Activated naive CD8-positive, alpha-beta T cell treated with anti-CD3 and anti-CD28 coated beads for 36 hours (primary cell): ENCODE measurements at regions not wholly inside any gene's neighbourhood (a gene's known extent, or its start where the extent isn't known, plus 50 kb on each side); places are given as distances from the start of the nearest gene placed in this dataset.
A peak's percentile ranks its signal among the peaks of the same experiment; 100 is the strongest.

Source experiments
- DNase-seq: peaks from one replicate; pipeline ENCODE4 v3.0.0; 2021
- H3K27ac Mint-ChIP-seq: one replicate; pipeline ENCODE4 v1.8.0; 2022; ENCODE audit warnings: mild to moderate bottlenecking, moderate library complexity, mixed read lengths
- H3K27me3 Mint-ChIP-seq: one replicate; pipeline ENCODE4 v1.8.0; 2022; ENCODE audit warnings: mild to moderate bottlenecking, mixed read lengths
- H3K36me3 Mint-ChIP-seq: one replicate; pipeline ENCODE4 v1.8.0; 2021; ENCODE audit warnings: mild to moderate bottlenecking, mixed read lengths
- H3K4me1 Mint-ChIP-seq: one replicate; pipeline ENCODE4 v1.8.0; 2021; ENCODE audit warnings: mixed read lengths
- H3K4me3 Mint-ChIP-seq: one replicate; pipeline ENCODE4 v1.8.0; 2022; ENCODE audit warnings: mild to moderate bottlenecking, moderate library complexity, mixed read lengths
- H3K9me3 Mint-ChIP-seq: one replicate; pipeline ENCODE4 v1.8.0; 2022; ENCODE audit warnings: mixed read lengths

DNA sequence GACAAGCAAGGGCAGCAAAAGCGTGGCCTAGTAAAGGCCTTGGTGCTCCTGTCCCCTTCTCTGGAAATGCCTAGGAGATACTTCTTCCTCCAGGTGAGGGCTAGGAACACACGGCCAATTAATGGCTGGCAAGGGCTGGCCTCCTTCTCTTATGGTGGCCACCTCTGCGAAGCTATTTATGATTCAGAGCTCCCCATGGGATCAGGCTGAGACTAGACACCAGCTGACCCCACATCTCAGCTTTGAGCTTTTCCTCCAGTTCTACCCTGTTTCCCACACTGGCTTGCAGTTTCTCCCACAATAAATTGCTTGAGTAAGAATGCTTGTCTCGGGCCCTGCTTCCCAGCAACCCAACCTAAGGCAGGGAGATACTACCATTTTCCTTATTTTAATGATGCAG lies 53.7 kb downstream of the CAMK2N1 start:
- Mint-ChIP-seq H3K27me3 (peaks cover 67% of the 10 kb centered on the region), H3K27ac (no peak overlapping the region), H3K4me3 (no peak overlapping the region), H3K36me3 (no peaks in the 10 kb centered on the region), H3K4me1 (peaks cover 1% of the 10 kb centered on the region), H3K9me3 (no peaks in the 10 kb centered on the region)
- no peak for DNase-seq

DNA sequence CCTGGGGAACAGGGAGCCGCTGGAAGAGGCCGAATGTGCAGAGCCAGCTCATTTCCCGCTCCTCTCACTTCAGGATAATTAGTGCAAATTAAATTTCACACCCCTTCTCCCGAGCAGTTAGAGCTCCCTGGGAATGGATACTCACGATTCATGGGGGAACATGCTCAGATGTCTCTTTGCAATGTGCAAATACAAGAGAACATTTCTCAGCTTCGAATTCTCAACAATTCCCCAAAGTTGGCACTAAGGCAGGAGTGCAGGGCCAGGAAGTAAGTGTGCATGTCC lies 54.9 kb downstream of the CAMK2N1 start:
- no peak for DNase-seq
- Mint-ChIP-seq H3K27ac (no peak overlapping the region), H3K36me3 (no peaks in the 10 kb centered on the region), H3K4me3 (no peak overlapping the region), H3K27me3 (peaks cover 73% of the 10 kb centered on the region), H3K9me3 (no peaks in the 10 kb centered on the region), H3K4me1 (peaks cover 10% of the 10 kb centered on the region)

DNA sequence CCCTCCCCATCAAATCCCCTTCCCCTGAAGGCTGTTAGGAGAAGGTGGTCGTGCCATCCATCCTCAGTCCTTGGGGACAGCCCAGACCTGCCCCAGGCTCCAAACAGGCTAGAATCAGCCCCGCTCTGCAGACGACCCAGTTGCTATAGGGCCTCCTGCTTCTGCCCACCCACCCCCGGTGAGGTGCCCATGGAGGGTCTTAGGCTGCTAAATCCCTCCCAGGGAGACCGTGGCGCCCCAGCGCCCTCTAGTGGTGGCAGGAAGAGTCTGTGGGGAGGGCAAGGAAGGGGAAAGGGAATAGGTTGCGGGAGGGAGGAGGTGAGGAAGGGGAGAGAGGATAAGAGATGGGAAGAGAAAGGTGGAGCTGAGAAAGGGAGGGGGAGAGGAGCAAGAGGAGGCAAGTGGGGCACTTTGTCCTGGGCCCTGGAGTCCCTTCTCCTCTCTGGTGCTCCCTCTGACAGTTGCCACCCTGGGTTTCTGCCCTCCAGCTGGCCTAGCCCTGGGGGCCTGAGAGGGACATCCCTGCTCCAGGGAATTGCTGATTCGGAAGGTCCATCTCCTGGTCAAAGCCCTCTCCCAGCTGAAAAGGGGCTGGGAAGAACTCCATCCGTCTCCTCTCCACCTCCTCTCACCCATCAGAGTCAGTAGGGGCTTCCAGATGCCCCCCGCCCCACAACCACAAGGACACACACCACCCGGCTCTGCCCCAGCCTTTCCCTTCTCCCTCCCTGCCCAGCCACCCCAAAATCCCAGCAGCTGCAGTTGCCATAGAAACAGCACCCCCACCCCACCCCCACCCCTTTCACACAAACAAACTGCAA lies 55.4 kb downstream of the CAMK2N1 start:
- Mint-ChIP-seq H3K4me3 (no peak overlapping the region), H3K27ac (no peak overlapping the region), H3K4me1 (peaks cover 10% of the 10 kb centered on the region), H3K27me3 (peaks cover 73% of the 10 kb centered on the region), H3K36me3 (no peaks in the 10 kb centered on the region), H3K9me3 (no peaks in the 10 kb centered on the region)
- peak; percentile 38 for DNase-seq

DNA sequence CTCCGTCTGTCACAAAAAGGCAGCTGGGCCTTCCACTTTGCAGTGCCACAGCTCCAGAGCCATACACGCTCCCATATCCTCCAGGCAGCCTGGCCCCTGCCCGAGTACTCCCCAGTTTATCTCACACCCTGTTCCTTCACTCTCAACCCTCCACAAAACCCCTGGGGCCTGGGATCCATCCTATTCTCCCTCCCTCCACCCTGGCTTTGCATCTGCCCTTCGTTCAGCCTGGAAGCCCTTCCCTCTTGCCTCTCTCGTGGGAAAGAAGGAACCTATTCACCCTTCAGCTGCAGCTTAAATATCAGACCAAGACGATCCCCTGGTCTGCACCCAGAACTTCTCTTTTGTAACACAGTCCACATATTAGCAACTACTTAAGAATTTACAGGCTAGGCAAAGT lies 56.7 kb downstream of the CAMK2N1 start:
- peaks cover 10% of the 10 kb centered on the region for H3K4me1 Mint-ChIP-seq
- no peak overlapping the region for H3K27ac Mint-ChIP-seq
- H3K4me3 Mint-ChIP-seq: no peak overlapping the region
- H3K27me3 Mint-ChIP-seq: peaks cover 69% of the 10 kb centered on the region
- no peaks in the 10 kb centered on the region for H3K36me3 Mint-ChIP-seq
- H3K9me3 Mint-ChIP-seq: peaks cover 2% of the 10 kb centered on the region
- DNase-seq: no peak

DNA sequence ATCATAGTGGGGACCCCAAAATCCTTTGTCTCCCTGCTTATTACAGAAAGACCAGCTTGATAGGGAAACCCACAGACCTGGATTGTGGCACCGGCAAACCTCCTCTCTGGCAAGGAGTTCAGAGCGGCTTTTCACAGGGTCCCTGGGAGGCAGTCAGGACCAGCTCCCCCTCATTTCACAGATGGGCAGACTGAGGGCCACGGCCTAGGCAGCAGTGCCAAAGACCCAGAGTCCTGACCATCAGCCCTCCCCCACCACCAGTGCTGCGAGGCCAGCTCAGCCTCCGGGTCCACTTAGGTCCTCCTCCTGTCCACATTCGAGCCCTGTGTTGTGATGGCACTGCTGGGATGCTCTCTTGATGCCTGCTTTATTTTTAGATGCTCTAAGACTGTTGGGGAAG lies 57.2 kb downstream of the CAMK2N1 start:
- no peak for DNase-seq
- Mint-ChIP-seq H3K27ac (no peak overlapping the region), H3K4me1 (peaks cover 10% of the 10 kb centered on the region), H3K27me3 (peaks cover 66% of the 10 kb centered on the region), H3K9me3 (peaks cover 2% of the 10 kb centered on the region), H3K4me3 (no peak overlapping the region), H3K36me3 (no peaks in the 10 kb centered on the region)

DNA sequence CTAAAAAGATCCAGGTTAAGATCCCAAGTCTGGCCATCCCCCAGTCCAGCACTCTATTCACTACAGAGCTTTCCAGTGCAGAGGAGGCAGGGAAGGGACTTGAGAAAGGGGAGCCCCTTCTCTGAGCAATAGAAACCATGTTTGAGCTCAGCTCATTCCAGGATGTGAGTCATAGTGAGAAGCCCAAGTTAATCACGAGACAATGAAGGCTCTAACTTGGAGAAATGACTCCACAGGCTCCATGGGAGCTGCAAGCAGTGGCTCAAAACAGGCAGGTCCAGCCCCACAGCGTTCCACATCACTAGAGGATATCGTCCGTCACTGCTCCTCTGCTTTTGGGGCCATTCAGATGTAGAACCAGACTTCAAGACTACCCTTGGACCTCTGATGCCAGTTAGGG lies 59.1 kb downstream of the CAMK2N1 start:
- H3K4me3 Mint-ChIP-seq: no peak overlapping the region
- peak; percentile 9 for DNase-seq
- no peak overlapping the region for H3K27ac Mint-ChIP-seq

DNA sequence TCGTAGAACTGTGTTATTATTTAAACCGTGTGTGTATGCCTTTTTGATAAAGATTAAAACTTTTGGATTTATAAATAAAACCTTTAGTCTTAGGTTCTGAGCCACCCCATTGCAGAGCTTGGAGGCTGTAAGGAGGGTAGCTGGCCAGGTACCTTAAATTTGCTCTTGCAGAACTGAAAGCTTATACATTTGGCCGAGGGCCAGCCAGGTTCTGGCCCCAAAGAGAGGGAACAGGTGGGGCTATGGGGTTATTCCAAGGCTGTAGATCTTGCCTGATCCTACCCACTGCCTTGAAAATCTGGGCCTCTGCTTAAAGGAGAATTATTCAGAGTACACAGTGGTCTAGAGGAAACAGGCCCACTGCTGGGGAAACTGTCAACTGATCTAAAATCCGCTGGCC lies 59.6 kb downstream of the CAMK2N1 start:
- peaks cover 10% of the 10 kb centered on the region for H3K9me3 Mint-ChIP-seq
- peaks cover 53% of the 10 kb centered on the region for H3K27me3 Mint-ChIP-seq
- DNase-seq: no peak
- no peak overlapping the region for H3K27ac Mint-ChIP-seq
- H3K4me1 Mint-ChIP-seq: peaks cover 10% of the 10 kb centered on the region
- no peak overlapping the region for H3K4me3 Mint-ChIP-seq
- H3K36me3 Mint-ChIP-seq: no peaks in the 10 kb centered on the region

More for the DNA sequence above, 59.1 kb downstream of the CAMK2N1 start:
- Mint-ChIP-seq H3K27me3 (peaks cover 56% of the 10 kb centered on the region), H3K36me3 (no peaks in the 10 kb centered on the region), H3K9me3 (peaks cover 10% of the 10 kb centered on the region), H3K4me1 (peaks cover 10% of the 10 kb centered on the region)

DNA sequence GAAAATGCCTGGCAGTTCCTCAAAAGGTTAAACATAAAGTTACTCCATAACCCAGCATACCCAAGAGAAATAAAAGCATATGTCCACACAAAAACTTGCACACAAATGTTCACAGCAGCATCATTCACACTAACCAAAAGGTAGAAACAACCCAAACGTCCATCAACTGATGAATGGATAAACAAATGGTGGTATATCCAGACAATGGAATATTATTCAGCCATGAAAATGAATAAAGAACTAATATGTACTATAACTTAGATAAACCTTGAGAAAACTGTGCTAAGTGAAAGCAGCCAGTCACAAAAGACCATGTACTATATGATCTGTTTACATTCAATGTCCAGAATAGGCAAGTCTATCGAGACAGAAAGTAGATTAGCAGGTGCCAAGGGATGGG lies 60.4 kb downstream of the CAMK2N1 start:
- Mint-ChIP-seq H3K27me3 (peaks cover 51% of the 10 kb centered on the region), H3K9me3 (peaks cover 10% of the 10 kb centered on the region), H3K4me1 (peaks cover 10% of the 10 kb centered on the region), H3K36me3 (no peaks in the 10 kb centered on the region), H3K4me3 (no peak overlapping the region), H3K27ac (no peak overlapping the region)
- DNase-seq: no peak

DNA sequence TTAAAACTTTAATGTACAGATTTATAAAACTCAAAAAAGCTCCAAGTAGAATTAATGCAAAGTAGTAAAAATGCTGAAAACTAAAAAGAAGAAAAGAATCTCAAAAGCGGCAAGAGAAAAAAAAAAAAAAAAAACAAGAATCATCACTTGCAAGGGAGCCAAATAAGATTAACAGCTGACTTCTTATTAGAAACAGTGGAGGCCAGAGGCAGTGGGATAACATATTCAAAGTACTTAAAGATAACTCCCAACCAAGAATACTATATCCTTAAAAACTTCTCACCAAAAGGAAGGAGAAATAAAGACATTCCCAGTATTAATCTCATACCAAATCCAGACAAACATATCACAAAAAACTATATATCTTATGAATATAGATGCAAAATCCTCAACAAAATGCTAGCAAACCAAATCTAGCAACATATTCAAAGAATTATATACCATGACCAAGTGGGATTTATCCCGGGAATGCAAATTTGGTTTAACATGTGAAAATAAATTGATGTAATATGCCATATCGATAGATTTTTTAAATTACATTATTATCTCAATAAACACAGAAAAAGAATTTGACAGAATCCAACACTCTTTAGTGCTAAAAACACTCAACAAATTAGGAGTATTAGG lies 62.7 kb downstream of the CAMK2N1 start:
- peaks cover 10% of the 10 kb centered on the region for H3K9me3 Mint-ChIP-seq
- no peaks in the 10 kb centered on the region for H3K36me3 Mint-ChIP-seq
- peaks cover 46% of the 10 kb centered on the region for H3K27me3 Mint-ChIP-seq
- H3K4me3 Mint-ChIP-seq: no peak overlapping the region
- no peak overlapping the region for H3K27ac Mint-ChIP-seq
- DNase-seq: no peak
- H3K4me1 Mint-ChIP-seq: peaks cover 10% of the 10 kb centered on the region

DNA sequence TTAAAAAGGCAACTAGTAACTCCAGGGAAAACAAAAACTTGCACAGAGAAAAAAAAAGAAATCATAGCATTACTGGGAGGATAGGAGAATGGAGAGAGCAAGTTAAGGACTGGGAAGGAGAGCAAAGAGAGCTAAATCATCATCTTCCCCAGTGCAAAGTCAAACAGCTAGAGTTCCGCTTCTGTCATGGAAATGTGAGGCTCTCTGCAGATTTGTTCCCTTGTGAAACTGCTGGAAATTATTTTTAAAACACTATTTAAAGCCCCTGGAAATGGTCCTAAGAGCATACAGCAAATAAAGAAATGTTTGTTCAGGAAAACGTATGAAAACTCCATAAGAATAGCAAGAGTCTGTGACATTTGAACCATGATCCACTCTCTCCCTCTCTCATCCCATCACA lies 64.6 kb downstream of the CAMK2N1 start:
- Mint-ChIP-seq H3K9me3 (peaks cover 10% of the 10 kb centered on the region), H3K27ac (no peak overlapping the region), H3K36me3 (no peaks in the 10 kb centered on the region), H3K27me3 (peaks cover 32% of the 10 kb centered on the region), H3K4me3 (no peak overlapping the region), H3K4me1 (no peaks in the 10 kb centered on the region)
- DNase-seq: no peak

DNA sequence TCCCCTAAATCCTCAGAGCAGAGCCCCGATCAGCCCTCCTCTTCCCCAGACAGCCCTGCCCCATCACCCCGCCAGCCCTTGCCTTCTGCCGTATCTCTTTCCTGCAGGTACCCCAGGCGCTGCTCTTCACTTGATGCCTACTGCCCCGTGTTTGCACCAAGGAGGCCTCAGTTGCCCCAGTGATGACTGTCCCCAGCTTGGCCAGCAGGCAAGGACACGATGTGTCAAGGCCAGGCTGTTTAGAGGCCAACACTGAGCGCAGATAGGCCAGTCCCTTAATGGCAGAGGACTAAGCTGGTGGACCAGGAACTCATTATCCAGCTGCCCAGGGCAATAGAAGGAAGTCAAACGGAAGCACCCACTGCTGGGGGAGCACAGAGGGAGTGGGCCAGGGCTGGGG lies 68.4 kb downstream of the CAMK2N1 start:
- no peaks in the 10 kb centered on the region for H3K4me1 Mint-ChIP-seq
- H3K4me3 Mint-ChIP-seq: no peak overlapping the region
- no peaks in the 10 kb centered on the region for H3K36me3 Mint-ChIP-seq
- no peak overlapping the region for H3K27ac Mint-ChIP-seq
- DNase-seq: no peak
- H3K27me3 Mint-ChIP-seq: peaks cover 24% of the 10 kb centered on the region
- H3K9me3 Mint-ChIP-seq: peaks cover 2% of the 10 kb centered on the region

DNA sequence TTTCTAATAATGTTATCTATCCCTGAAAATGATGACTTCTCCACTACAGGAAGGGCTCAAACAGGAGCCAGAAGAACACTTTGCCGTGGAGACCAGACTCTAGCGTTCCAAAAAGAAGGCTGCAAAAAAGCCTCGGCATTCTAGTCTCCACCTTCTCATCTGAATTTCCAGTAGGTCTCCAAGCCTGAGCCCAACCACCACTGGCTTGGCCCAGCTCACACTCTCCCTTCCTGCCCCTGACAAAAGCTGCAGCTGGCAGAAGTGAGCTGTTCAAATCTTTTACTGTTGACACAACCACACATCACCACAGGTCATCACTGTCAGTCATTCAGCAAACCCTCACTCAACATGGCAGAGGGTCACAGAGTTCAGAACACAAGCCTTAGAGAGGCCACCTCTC lies 69.3 kb downstream of the CAMK2N1 start:
- Mint-ChIP-seq H3K9me3 (no peaks in the 10 kb centered on the region), H3K4me3 (no peak overlapping the region), H3K4me1 (no peaks in the 10 kb centered on the region), H3K27ac (no peak overlapping the region), H3K36me3 (no peaks in the 10 kb centered on the region), H3K27me3 (peaks cover 28% of the 10 kb centered on the region)
- no peak for DNase-seq

DNA sequence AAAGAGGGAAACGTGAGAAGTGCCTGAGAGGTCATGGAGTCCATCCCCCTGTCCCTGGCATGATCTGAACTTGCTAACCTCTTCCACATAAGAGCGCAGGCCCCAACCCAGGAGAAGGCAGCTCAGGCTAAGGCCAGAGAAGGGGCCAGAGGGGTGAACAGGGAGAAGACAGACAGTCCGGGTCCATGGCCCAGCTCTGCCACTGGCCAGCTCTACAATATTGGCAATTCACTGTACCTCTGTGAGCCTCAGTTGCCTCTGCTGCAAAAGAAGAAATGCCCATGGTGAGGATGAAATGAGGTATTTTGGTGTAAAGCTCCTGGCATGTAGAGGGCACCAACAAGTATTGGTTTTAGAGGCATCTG lies 72.3 kb downstream of the CAMK2N1 start:
- Mint-ChIP-seq H3K4me3 (no peak overlapping the region), H3K27ac (no peak overlapping the region), H3K36me3 (no peaks in the 10 kb centered on the region), H3K4me1 (no peaks in the 10 kb centered on the region), H3K9me3 (no peaks in the 10 kb centered on the region), H3K27me3 (peaks cover 8% of the 10 kb centered on the region)
- DNase-seq: no peak

DNA sequence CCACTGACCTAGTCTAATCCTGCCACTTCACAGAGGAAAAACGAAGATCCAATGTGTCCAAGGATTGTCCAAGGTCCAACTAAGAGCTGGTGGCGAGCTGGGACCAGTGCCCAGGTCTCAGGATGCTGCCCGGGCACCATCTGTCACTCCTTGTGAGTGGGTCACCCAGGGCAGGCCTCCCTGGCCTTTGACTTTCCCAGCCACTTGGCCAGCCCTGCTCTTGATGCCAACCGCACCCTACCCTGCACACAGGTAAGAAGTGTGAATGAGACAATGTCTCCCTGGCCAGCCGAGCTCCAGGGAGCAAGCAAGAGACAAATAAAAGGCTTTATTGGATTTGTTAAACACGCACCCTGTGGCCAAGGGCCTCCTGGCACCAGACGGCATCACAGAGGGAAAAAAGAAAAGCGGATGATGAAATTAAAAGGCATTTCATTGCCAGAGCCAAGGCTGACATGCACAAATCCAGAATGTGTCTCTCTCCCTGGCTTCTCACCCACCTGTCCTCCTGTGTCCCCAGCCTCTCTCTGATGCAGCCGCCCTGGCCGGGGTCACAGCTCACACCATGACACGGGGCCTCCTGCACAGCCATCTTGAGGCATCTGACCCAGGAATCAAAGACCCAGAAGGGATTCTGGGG lies 72.8 kb downstream of the CAMK2N1 start:
- DNase-seq: no peak
- no peaks in the 10 kb centered on the region for H3K4me1 Mint-ChIP-seq
- H3K36me3 Mint-ChIP-seq: no peaks in the 10 kb centered on the region

DNA sequence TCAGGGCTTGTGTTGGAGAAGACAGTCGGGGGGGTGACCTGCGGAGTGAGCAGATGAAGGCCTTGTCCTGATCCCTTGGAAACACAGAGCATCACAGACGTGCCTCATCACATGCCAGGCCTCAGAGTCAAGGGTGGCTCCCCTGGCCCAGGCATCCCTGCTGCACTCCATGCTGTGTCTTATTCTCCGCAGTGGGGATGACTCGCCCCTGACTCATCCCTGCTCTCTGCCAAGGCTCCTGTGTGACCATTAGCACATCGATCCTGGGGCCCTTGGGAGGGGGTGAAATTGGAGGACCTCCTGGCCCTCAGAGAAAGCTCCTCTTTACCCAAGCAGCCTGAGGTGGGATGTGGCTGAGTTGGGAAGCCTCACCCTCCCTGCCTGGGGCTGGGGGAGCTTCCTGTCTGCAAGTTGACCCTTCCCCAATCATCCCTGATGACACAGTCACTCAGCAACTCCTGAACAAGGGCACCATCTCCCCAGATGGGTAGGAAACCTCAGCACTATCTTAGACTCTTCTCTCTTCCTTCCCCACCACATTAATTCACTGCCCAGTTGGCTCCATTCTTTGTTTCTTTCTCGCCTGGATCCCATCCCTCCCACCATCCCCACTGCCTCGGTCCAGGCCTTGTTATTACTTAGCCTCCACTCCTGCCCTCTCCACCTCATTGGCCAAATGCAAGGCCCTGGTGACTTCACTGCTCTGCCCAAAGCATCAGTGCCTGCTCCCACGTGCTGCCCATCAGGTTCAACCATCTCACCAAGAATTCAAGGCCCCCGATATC lies 74.6 kb downstream of the CAMK2N1 start:
- peaks cover 13% of the 10 kb centered on the region for H3K27me3 Mint-ChIP-seq
- H3K27ac Mint-ChIP-seq: no peak overlapping the region
- H3K9me3 Mint-ChIP-seq: no peaks in the 10 kb centered on the region
- H3K4me3 Mint-ChIP-seq: no peak overlapping the region
- no peak for DNase-seq
- H3K36me3 Mint-ChIP-seq: no peaks in the 10 kb centered on the region
- no peaks in the 10 kb centered on the region for H3K4me1 Mint-ChIP-seq

More for the DNA sequence above, 72.8 kb downstream of the CAMK2N1 start:
- Mint-ChIP-seq H3K27ac (no peak overlapping the region), H3K4me3 (no peak overlapping the region), H3K27me3 (peaks cover 6% of the 10 kb centered on the region), H3K9me3 (no peaks in the 10 kb centered on the region)
